Activated T-cell treated with anti-CD3 and anti-CD28 coated beads for 1 hour (primary cell): ENCODE measurements at regions not wholly inside any gene's neighbourhood (a gene's known extent, or its start where the extent isn't known, plus 50 kb on each side); places are given as distances from the start of the nearest gene placed in this dataset.

Experiments
- DNase-seq: peaks from one replicate; pipeline ENCODE4 v3.0.0-alpha.2; 2020; ENCODE audit warnings: low read depth

DNA sequence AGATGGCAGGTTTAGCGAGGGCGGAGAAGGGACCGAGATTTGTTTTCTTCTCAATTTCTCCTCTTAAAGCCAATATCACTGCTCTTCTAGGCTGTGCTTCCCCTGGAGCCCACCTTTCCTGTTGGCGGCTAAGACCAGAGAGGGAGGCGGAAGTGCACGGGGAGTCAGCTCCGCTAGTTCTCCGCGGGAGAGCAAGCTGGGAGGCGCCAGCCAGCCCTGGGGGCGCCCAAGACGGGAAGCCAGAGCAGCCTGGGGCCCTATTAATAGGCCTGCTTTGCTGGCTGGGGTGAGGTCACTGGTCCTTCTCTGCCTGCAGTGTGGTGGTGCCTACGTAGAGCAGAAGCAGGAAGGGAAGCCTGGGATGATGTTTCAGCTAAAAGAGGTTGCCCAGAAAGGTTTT is 61.6 kb downstream of the LSM5 start:
- no peak for DNase-seq

DNA sequence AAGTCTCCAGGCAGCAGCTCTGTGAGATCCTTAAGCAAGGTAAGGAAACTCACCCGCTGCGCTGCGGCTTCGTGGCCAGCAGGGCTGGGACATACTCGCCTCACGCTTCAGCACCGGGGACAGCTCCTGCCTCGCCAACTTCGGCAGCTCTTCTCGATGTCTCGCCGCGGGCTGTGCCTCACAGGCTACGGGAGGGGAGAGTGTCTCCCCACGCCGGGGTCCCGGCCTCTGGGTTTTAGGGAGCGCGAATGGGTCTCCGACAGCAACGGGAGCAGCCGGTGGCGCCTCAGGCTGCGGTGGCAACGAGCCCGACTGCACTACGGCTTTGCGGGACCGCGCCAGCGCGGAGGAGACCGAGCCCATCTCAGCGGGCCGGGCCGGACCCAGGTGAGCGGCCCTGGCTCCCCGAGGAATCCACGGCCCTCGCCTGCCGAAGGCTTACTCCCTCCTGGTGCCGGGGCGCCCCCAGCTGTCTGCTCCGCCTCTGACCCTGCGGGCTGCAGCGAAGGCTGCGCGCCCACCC is 62.4 kb downstream of the LSM5 start:
- peak; percentile 50 for DNase-seq

DNA sequence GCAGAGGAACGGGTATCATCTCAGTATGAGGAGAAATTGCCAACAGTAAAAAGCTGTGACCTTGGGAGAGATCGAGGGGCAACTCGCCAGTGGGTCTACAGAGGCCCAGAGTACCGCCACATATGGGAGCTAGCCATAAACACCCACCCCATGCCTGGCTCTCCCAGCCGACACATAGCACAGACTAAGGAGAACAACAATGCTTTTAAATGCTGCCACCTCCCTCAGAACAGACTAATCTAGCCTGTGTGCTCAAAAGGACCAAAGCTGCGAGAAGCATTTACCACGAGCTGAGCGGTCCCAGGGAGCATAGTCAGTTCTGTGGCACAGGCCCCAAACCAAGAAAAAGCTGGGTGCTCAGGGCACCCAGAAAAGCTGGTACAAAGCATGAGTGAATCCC is 73.3 kb downstream of the LSM5 start:
- no peak for DNase-seq

DNA sequence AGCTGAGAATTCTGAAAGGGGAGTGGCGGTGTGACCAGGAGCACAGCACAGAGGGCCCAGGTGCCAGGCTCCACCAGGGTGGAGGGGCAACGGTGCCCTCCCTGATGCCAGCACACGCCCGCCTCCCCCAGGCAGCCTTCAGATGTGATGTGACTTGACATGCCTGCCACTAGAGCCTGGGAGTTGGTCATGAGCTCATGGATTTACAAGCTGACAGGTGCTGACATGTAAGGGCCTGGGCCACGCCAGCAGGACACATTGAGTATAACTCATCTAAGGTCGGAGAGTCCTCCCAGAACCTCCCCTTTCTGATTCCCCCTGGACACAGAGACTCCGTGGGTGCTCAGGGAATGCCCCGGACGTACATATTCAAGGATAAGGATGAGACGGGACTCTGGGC is 74.2 kb downstream of the LSM5 start:
- DNase-seq, result no peak

DNA sequence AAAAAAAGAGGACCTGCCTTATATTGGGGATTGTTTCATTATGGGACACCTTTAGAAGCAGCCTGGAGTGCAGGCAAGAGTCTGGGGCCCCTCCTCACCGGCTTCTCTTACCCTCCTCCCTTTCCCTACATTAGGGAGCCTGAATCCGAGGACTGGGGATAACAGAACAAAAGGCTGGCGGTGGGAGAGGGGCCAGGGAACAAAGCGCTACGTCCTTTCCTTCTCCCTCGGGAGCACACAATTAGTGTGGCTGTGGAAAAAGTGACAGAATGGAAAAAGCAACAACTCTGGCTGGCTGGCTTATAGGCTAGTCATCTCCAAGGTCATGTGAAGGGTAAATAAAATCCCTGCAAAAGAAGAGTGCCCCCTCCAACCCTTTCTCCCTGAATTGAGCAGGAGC is 74.7 kb downstream of the LSM5 start:
- no peak for DNase-seq

DNA sequence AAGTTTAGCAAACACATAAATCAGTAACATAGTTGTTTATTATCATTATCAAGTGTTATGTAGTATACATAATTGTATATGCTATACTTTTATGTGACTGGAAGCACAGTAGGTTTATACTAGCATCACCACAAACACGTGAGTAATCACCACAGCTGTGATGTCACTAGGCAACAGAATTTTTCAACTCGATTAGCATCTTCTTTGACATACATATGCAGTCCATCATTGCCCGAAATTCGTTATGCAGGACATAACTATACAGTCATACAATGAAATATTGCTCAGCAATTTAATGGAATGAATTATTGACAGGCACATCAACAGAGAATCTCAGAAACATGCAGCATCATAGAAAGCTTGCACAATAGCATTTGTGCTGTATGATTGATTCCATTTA is 77.7 kb downstream of the LSM5 start:
- DNase-seq, result no peak

DNA sequence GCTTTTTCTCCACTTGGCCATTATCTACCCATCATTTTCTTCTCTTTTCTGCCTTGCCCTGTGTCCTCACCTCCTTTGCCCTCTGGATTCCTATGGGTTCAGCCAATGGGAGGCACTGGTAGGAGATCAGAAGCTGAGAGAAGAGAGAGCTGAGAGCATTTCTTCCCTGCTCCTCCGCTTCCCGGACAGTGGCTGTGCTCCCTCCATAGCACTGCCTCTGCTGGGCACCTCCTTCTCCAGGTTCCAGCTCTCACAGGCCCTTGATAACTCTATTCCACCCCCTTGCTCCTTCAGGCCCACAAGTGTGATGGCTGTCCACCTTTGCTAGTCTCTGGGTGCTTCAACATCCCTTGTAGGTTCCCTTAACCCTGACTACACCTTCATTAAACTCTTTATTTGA is 79.6 kb downstream of the LSM5 start:
- DNase-seq, result no peak

DNA sequence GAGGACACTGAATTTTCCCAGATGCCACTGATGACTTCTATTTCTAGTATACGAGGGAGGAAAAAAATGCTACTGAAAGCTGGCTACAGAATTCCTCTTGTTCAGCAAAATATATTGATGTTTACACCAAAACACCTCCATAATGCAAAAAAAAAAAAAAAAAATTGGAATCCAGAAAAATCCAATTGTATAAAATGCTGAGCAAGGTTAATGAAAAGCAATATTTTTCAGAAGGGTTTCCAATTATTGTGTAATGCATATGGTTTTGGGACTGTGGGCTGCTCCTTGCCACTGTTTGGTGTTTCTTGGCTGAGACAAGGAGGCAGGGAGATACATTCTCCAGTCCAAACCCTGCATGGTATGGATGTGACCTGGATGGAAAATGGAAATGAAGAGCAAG is 83.8 kb downstream of the LSM5 start:
- no peak for DNase-seq

DNA sequence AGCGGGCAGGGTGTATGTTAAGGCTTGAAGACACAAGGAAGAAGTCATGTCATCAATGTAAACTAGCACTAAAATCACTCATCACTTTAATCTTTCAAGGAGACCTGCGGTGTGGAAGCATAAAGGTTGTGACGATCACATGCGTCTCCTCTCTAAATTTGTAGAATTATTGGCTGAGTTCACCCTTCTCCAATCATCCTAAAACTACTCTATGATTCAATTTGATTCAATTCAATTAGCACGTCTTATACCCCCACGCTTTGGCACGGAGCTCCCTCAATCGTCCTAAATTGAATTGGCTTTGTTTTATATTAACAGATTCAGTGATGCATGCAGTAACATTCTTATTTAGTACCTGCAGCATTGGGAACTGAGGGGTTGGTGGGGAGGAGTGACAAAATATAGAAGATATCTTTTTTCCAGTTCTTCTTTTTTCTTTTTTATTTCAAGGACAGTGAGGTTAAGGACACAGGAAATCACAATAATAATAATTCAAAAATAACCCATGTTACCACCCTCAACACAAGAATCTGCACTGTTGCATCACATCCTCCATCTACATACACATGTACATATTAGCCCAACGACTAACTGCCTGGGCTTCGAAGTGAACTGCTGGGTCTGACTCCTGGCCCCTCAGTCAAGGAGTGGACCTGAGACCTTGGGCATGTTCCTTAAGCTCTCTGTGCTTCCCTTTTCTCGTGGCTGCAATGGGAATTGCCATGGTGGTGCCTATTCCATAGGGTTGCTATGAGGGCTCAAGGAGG is 86.5 kb downstream of the LSM5 start:
- DNase-seq, result no peak

DNA sequence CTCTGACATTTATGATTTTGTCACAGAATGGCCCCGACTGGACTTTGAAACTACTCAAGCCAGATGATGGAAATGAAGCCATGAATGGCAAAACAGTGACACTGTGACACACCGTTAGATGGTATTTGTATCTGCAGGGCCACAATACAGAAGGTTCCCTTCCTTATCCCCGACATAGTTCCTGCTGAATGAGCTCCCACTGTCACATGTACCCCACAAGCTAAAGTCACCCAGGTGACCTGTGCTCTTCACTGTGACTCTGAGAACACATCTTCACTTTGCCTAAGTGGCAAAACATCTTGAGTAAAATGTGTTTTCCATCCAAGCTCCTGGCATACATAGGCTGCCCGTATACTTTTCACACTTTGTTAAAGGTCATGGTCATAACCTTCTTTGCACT is 89.5 kb downstream of the LSM5 start:
- no peak for DNase-seq

DNA sequence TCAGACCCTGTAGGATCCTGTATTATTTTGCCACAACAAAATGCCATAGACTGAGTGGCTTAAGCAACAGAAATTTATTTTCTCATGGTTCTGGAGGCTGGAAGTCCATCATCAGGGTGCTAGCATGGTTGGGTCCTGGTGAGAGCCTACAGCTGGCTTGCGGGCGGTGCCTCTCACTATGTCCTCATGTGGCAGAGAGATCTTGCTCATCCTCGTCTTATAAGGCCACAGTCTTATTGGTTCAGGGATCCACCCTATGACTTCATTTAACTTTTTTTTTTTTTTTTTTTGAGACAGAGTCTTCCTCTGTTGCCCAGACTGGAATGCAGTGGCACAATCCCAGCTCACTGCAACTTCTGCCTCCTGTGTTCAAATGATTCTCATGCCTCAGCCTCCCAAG is 90.9 kb downstream of the LSM5 start:
- DNase-seq, result no peak

DNA sequence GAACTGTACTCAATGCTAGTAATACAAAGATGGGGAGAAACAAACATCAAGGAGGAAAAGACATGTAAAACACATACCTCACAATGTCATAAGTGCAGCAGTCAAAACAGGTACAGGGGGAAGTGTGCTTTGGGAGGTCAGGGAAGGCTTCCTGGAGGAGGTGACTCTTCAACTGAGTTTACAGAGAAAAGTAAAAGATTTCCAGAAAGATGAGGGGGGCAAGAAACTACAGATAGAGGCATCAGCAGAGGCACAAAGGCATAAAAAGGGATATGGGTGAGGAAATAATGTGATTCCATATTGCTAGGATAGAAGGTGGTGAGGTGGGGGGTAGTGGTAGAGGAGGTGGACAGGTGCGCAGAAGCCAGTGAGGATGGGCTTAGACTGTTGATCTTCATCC is 95.0 kb downstream of the LSM5 start:
- DNase-seq, result no peak

DNA sequence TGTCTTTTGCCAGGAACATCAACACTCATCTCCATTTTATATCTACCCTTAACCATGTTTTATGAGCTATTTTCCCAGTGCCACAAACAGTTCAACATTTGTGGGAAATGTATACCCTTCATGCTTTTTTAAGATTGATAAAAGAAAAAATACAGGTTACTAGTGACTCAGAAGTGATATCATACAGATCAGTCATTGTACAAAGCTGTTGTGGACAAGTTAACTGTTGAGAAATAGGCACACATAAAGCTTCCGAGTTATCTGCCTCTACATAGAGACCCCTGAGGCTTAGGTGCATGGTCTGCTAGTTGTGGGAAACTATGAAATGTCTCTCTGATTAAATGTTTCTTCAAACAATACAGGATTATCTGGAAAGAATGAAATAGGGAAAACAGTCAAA is 96.3 kb downstream of the LSM5 start:
- DNase-seq, result no peak

DNA sequence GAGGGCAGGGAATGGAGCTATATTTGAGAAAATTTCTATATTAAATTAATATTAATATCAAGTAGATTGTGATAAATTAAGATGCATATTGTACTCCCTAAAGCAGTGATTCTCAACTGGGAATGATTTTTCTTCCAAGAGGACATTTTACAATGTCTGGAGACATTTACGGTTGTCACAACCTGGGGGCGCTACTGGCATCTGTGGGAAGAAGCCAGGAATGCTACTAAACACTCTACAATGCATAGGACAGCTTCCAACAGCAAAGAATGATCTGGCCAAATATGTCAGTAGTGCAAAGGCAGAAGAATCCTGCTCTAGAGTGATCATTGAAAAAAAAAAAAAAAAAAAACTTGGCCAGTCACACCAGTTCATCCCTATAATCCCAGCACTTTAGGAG is 100.0 kb downstream of the LSM5 start:
- DNase-seq, result no peak

DNA sequence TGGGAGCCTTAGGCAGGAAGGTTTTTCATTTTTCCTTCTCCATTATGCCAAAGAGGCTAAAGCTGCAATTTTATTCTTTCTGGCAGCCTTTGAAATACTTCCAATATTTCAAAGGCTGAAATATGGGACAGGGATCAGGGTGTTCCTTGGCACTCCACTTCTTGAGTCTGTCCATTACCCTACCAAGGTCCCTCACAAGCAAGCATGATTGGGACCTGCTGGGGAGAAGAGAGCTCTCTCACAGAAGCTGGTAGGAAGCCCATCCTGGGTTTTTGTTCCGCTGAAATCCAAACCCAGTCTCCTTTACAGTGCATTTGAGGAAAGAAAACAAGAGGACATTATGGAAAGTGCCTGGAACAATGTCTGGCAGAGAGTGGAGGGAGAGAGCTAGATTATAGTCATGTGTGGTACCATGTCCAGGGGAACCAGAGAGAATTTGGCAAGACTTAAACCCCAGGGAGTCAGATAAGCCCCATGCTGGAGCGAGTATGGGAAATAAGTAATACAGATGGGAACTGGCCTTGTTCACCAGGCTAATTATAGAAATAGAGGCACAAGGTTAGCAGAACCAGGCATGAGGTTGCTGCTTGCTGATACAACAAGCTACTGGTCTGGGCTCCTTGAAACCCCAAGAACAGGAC is 104.7 kb downstream of the LSM5 start:
- no peak for DNase-seq

DNA sequence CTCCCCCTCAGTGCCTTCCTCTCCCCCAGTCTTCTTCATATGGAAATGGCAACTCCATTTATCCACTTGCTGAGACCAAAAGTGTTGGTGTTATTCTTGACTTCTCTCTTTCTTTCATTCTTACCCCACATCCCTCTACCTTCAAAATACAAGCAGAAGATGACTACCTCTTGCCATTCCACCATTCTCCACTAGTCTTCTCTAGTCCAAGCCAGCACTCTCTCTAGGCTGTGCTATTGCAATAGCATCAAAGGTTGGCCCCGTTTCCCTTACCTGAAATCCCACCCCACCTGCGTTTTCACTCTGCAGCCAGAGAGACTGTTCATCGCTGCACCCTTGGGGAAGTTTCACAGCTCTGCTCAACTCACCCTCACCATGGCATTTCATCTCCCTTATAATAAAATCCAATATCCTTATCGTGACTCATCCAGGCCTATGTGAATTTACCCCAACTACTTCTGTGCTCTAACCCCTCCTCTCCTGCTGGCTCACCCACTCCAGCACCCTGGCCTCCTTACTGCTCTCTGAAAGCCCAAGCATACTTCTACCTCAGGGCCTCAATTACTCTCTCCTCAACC is 109.1 kb downstream of the LSM5 start:
- no peak for DNase-seq

DNA sequence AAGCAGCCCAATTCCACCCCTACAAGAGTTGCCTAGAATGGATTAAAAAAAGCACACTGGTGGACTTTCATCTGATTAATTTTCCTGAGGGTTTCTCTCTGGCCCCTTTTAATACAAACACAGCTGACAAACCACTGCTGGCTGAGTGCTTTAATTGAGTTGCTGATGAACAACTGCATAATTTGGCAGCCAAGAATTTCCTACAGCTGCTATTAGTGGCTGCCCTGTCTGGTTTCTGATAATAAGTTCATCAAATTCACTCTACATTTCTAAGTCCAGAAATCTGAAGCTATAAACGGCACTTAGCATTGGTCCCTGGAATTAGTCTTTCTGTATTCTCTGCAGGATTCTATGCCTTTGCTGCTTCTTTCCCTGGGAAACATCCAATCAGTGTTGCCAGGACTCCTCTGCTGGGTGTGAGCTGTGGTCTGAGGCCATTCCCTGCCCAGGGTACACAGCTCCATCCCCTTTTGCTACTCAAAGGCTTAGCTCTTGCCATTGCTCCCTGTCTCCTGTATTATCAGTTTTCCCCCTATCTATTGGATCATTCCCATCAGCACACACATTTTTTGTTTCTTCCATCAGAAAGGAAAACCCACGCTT is 110.6 kb downstream of the LSM5 start:
- no peak for DNase-seq

DNA sequence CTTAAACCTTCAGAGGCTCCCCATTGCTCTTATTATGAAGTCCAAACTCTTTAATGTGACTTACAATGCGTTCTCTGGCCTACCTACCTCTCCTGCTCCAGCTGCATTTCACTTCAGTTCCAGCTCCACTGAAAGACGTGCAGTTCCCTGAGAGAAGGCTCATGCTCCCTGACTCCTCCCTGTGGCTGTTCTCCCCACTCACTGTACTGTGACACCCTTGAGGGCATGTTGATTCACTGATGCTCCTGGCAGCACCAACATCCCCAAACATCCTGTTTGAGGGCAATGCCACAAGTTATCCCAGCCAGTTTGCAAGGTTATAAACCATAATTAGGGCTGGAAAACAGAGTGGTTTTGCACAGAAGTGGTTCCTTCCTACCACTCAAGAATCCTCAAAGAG is 111.2 kb downstream of the LSM5 start:
- DNase-seq, result no peak

DNA sequence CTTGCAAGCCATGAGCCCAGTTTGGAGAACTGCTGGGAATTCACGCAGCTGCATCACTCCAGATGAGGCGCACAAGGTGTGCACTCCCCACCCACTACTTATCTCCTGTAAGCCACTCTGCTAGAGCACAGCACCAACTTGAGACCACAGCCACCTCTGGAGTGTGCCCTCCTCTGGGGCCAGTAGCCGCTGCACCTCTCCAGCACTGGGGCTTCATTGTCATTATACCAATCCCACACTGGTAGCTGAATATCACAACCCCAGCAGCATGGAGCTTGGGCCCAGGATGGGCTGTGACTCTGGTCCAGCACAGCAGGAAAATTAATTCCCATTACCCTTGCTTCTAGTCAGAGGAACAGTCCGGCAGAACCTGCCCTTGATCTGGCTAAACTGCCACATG is 125.6 kb downstream of the LSM5 start:
- DNase-seq, result no peak

DNA sequence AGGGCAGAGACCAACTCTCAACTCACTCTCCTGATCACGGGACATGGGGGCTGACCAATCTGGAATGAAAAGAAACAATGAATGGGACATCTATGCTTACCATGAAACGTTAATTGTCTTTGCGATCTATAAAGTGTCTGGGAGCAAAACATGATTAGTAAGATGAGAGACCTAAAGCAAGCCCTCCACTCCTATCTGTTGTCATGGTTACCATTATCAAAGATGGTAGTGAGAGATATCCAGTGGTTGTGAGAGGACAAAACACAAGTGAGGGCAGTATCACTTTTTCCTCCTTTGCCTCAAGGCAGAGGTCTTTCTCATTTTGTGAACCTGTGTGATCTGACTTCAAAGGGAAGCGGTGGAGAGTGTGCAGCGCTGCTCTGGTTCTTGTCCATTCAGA is 130.1 kb downstream of the LSM5 start:
- DNase-seq, result no peak

DNA sequence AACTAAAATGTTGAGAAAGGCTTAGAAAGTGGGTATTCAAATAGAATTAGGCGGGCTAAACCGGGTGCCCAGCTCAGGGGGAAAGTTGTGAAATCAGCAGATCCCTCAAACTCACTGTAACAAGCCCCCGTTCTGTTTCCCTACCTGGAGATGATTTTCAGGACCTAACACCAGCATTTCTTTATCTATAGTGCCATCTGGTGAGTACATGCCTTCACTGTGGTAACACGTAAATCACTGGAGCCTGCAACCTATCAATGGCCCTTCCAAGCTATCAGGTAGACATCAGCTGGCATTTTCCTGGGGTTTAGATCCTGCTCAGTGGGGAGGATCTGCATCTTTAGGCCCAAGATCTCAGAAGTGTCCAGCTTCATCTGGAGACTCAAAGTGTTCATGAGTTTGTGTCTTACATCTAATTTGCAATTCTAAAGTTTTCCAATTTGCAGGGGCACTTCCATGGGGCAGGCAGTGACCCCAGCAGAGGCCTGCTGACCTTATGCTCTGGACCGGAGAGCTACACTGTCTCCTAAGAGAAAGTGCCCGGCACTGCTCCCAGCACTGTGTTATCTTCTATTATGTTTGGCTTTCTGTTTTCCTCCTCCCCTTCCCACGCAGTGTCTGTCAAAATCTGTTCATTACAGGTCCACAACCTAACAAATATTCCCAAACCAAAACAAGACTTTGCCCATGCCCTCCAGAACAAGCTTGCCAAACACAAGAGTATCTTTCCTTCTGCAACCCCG is 132.5 kb downstream of the LSM5 start:
- DNase-seq, result no peak

DNA sequence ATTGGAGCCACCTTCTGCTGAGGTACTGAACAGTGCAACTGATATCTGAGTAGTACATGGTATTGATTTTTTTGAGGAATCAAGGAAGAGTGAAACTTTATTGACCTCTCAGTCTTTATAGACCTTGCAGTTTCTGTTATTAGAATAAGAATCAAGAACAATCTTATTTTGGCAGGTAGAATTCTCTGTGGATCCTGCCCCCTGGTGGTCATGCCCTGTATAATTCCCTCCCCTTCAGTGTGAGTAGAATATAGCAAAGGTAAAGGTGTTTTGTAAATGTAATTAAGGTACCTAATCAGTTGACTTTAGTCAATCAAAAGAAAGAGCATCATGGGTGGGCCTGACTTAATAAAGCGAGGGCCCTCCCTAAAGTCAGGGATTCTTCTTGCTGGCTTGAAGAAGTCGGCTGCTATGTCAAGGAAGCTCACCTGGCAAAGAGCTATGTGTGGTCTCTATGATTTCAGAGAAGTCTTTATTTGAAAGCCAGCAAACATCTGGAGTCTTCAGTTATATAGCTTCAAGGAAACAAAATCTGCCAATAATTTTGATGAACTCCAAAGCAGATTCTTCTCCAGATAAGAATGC is 142.8 kb downstream of the LSM5 start:
- peak; percentile 1 for DNase-seq
